ENCODE measurements at regions not wholly inside any gene's neighbourhood (a gene's known extent, or its start where the extent isn't known, plus 50 kb on each side); places are given as distances from the start of the nearest gene placed in this dataset.

- TF ChIP-seq, protein P1, sequence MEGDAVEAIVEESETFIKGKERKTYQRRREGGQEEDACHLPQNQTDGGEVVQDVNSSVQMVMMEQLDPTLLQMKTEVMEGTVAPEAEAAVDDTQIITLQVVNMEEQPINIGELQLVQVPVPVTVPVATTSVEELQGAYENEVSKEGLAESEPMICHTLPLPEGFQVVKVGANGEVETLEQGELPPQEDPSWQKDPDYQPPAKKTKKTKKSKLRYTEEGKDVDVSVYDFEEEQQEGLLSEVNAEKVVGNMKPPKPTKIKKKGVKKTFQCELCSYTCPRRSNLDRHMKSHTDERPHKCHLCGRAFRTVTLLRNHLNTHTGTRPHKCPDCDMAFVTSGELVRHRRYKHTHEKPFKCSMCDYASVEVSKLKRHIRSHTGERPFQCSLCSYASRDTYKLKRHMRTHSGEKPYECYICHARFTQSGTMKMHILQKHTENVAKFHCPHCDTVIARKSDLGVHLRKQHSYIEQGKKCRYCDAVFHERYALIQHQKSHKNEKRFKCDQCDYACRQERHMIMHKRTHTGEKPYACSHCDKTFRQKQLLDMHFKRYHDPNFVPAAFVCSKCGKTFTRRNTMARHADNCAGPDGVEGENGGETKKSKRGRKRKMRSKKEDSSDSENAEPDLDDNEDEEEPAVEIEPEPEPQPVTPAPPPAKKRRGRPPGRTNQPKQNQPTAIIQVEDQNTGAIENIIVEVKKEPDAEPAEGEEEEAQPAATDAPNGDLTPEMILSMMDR (IDR thresholded peaks at IDR 0.05), result no peak
- no peak for TF ChIP-seq EZH2 (IDR thresholded peaks at IDR 0.05; ENCODE audit: borderline replicate concordance, insufficient read depth, low read depth, low read length, poor library complexity, severe bottlenecking)
These were observed 144.8 kb downstream of the ASCL1 start for GRCh38 chr12:103102225-103102744.
